ENCODE measurements at regions not wholly inside any gene's neighbourhood (a gene's known extent, or its start where the extent isn't known, plus 50 kb on each side); places are given as distances from the start of the nearest gene placed in this dataset.
A peak's percentile ranks its signal among the peaks of the same experiment; 100 is the strongest.

GRCh38 chr2:196403471-196403870, 232.1 kb upstream of the STK17B start:
- dilution Hi-C loops (cut with MboI; ENCODE audit: extremely low pct_ligation_motif_present, low sequenced_read_pairs) = no loop called here
- peak overlapping the region; percentile 87 for H3K27ac ChIP-seq (ENCODE audit: insufficient read depth, low read depth, low read length)
- H3K9me3 ChIP-seq (replicated peaks; ENCODE audit: control insufficient read depth, insufficient read depth, low read length) = no peaks in the 10 kb centered on the region
- no peaks in the 10 kb centered on the region for H3K36me3 ChIP-seq (ENCODE audit: control insufficient read depth in 2 of 2, extremely low read depth in 1 of 2, insufficient read depth in 2 of 2, low read length in 2 of 2)
- H3K9ac ChIP-seq (replicated peaks; ENCODE audit: extremely low read depth, insufficient read depth, low read length) = peak overlapping the region; percentile 65
- H3K4me3 ChIP-seq (replicated peaks in 1 of 3; ENCODE audit: insufficient read depth in 1 of 3, low read depth in 1 of 3, low read length in 3 of 3) = no peak overlapping the region
- peaks cover 55% of the 10 kb centered on the region for H3K4me1 ChIP-seq (ENCODE audit: control insufficient read depth, extremely low read depth, insufficient read depth, low read length)
- H3K27me3 ChIP-seq (ENCODE audit: control insufficient read depth in 2 of 2, insufficient read depth in 2 of 2, low read length in 2 of 2) = no peaks in the 10 kb centered on the region
- no peaks in the 10 kb centered on the region for H3K79me2 ChIP-seq (ENCODE audit: control insufficient read depth, insufficient read depth, low read length)
- FAIRE-seq (peak; percentile 94), DNase-seq (ENCODE audit: low read depth, low spot score) (peak; percentile 85)
- POLR2A ChIA-PET = no interaction called here
- no TSS peak for BruUV-seq (replicated peaks)
- intact Hi-C loops (cut with micrococcal nuclease) = loop anchor here (1.0 kb wide), 1 partner anchor 31 kb away; no protein-coding TSS in a partner anchor
- H2AFZ ChIP-seq (ENCODE audit: low read depth, low read length) = peak overlapping the region; percentile 32
- TF ChIP-seq JUN (IDR thresholded peaks at IDR 0.05; ENCODE audit: borderline replicate concordance, insufficient read depth, insufficient read length, low read depth) (peak; percentile 40), FOS (IDR thresholded peaks at IDR 0.05; ENCODE audit: borderline replicate concordance, insufficient read depth, low read length) (peak; percentile 56), GATA2 (IDR thresholded peaks at IDR 0.05; ENCODE audit: insufficient read depth, insufficient read length, low read depth, low read length) (peak; percentile 58), EZH2 (IDR thresholded peaks at IDR 0.05; ENCODE audit: borderline replicate concordance, low read depth, low read length, severe bottlenecking) (no peak), POLR2AphosphoS5 (IDR thresholded peaks at IDR 0.05; ENCODE audit: insufficient read depth, low read depth, low read length) (no peak), MYC (IDR thresholded peaks at IDR 0.05; ENCODE audit: low read depth, low read length) (no peak)
- no peaks in the 10 kb centered on the region for H4K20me1 ChIP-seq (replicated peaks; ENCODE audit: control insufficient read depth, extremely low read depth, insufficient read depth, low read length)
- H3K9me1 ChIP-seq (replicated peaks; ENCODE audit: control insufficient read depth, extremely low read depth, insufficient read depth, low read length) = no peaks in the 10 kb centered on the region
- CTCF ChIA-PET = interaction anchor here (1.1 to 8.0 kb wide), 7 partner anchors 12 to 105 kb away, joined by 3 to 54 read pairs (median 7); no protein-coding TSS in a partner anchor
- H3K4me2 ChIP-seq (ENCODE audit: insufficient read depth, low read length) = peak overlapping the region; percentile 59

- no TSS peak for BruUV-seq (replicated peaks)
- Histone ChIP-seq H3K9me1 (replicated peaks; ENCODE audit: control insufficient read depth, extremely low read depth, insufficient read depth, low read length) (no peaks in the 10 kb centered on the region), H3K4me2 (ENCODE audit: insufficient read depth, low read length) (peak overlapping the region; percentile 59), H3K79me2 (ENCODE audit: control insufficient read depth, insufficient read depth, low read length) (no peaks in the 10 kb centered on the region), H3K27ac (ENCODE audit: insufficient read depth, low read depth, low read length) (peak overlapping the region; percentile 87), H2AFZ (ENCODE audit: low read depth, low read length) (peak overlapping the region; percentile 32), H4K20me1 (replicated peaks; ENCODE audit: control insufficient read depth, extremely low read depth, insufficient read depth, low read length) (no peaks in the 10 kb centered on the region), H3K27me3 (ENCODE audit: control insufficient read depth in 2 of 2, insufficient read depth in 2 of 2, low read length in 2 of 2) (no peaks in the 10 kb centered on the region), H3K4me3 (replicated peaks in 1 of 3; ENCODE audit: insufficient read depth in 1 of 3, low read depth in 1 of 3, low read length in 3 of 3) (no peak overlapping the region), H3K4me1 (ENCODE audit: control insufficient read depth, extremely low read depth, insufficient read depth, low read length) (peaks cover 49% of the 10 kb centered on the region), H3K36me3 (ENCODE audit: control insufficient read depth in 2 of 2, extremely low read depth in 1 of 2, insufficient read depth in 2 of 2, low read length in 2 of 2) (no peaks in the 10 kb centered on the region), H3K9me3 (replicated peaks; ENCODE audit: control insufficient read depth, insufficient read depth, low read length) (no peaks in the 10 kb centered on the region), H3K9ac (replicated peaks; ENCODE audit: extremely low read depth, insufficient read depth, low read length) (peak overlapping the region; percentile 65)
- POLR2A ChIA-PET = interaction anchor here (0.6 kb wide), 1 partner anchor 13 kb away, joined by 3 read pairs; no protein-coding TSS in a partner anchor
- intact Hi-C loops (cut with micrococcal nuclease) (loop anchor here (1.0 to 2.0 kb wide), 5 partner anchors 49 to 355 kb away; no protein-coding TSS in a partner anchor), dilution Hi-C loops (cut with MboI; ENCODE audit: extremely low pct_ligation_motif_present, low sequenced_read_pairs) (no loop called here)
- CTCF ChIA-PET = interaction anchor here (1.0 to 8.0 kb wide), 10 partner anchors 18 to 128 kb away, joined by 3 to 54 read pairs (median 6); no protein-coding TSS in a partner anchor
- DNase-seq (ENCODE audit: low read depth, low spot score) (peak; percentile 72), FAIRE-seq (peak; percentile 93)
- TF ChIP-seq FOS (IDR thresholded peaks at IDR 0.05; ENCODE audit: borderline replicate concordance, insufficient read depth, low read length) = no peak
- no peak for TF ChIP-seq MYC (IDR thresholded peaks at IDR 0.05; ENCODE audit: low read depth, low read length)
- TF ChIP-seq JUN (IDR thresholded peaks at IDR 0.05; ENCODE audit: borderline replicate concordance, insufficient read depth, insufficient read length, low read depth) = no peak
- peak; percentile 19 for TF ChIP-seq GATA2 (IDR thresholded peaks at IDR 0.05; ENCODE audit: insufficient read depth, insufficient read length, low read depth, low read length)
- TF ChIP-seq CTCF (IDR thresholded peaks at IDR 0.05; ENCODE audit: extremely low read depth in 1 of 2, insufficient read depth in 1 of 2, low read depth in 1 of 2, low read length in 2 of 2) = no peak
- no peak for TF ChIP-seq MAX (IDR thresholded peaks at IDR 0.05; ENCODE audit: insufficient read depth, insufficient read length)
Measured at GRCh38 chr2:196404276-196404675, 232.9 kb upstream of the STK17B start.

Data from endothelial cell of umbilical vein (primary cell).